D721Med (cell line): ENCODE measurements at regions not wholly inside any gene's neighbourhood (a gene's known extent, or its start where the extent isn't known, plus 50 kb on each side); places are given as distances from the start of the nearest gene placed in this dataset.

Experiments
- DNase-seq: peaks from one replicate; pipeline ENCODE4 v3.0.0; 2011; ENCODE audit warnings: low spot score; ENCODE audit not compliant: insufficient read length
- FAIRE-seq: peaks from 2 replicates; lab custom pipeline; 2011; peaks lifted over from hg19 to GRCh38; lab: Jason Lieb, UNC
- CTCF ChIP-seq: IDR thresholded peaks from 2 replicates; pipeline ENCODE4 v1.5.1; 2012; ENCODE audit warnings: mild to moderate bottlenecking, control low read depth; ENCODE audit not compliant: insufficient read depth; ENCODE audit errors: missing control alignments

DNA sequence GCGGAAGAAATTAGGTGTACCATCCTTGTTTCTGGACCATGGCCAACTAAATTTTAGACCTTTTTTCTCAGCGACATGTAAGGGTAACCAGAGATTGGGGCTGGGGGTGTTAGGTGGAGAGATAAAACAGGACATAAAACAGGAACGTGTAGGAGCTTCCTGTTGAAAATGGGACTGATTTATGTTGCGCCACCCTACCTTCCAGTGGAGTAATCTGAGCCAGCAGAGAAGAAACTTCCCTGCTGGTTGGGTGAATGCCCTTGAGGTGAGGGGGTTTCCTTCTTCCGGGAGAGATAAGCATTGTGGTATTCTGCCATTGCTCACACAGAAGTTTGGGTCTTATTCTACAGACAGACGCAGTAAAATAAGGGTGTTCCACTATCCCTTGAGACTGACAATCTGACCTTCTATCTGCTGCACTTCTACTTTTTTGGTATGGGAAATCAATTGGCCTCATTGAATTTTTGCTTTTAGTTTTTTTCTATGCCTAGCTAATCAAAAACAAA, 417.6 kb downstream of the PCNX1 start:
- DNase-seq (no peak), FAIRE-seq (no peak)
- no peak for TF ChIP-seq CTCF

DNA sequence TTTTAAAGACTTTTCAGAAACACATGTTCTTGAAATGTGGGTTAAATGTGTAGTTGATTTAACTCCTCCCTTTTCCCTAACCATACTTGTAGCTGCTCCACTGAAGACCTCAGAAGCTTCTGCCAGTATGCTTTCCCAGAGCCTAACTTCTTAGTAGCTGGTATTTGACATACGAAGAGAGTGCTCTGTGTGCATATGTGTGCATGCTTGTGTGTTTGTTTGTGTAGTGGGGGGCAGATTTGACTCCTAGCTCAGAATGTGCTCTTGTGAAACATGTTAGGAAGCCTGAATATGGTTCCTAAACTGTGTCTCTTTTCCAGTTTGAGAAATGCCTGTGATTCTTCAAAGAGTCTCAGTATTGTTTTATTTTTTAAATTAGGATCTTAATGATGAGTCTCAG, 420.4 kb downstream of the PCNX1 start:
- no peak for FAIRE-seq
- no peak for TF ChIP-seq CTCF

DNA sequence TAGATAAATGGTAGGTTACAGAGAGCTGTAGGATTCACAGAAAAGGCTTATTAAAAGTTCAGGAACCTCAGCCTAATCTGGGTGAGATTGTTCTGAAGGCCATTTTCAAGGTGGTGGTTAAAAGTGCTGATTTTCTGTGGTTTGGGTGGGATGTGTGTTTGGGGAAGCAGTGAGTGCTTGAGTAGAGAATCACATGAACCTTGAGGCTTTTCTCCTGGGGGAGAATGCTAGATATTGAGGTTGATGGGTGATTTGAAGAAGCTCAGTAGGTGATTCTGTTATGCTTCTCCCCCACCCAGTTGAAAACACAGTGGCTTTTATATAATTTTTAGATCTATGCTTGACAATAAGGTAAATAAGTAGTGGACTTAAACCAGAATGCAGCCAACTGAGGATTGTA, 420.9 kb downstream of the PCNX1 start:
- no peak for FAIRE-seq

More for the DNA sequence above, 420.4 kb downstream of the PCNX1 start:
- DNase-seq, result no peak

GRCh38 chr14:71328954-71329353, 421.7 kb downstream of the PCNX1 start:
- FAIRE-seq (no peak), DNase-seq (no peak)
- no peak for TF ChIP-seq CTCF

More for the DNA sequence above, 420.9 kb downstream of the PCNX1 start:
- no peak for TF ChIP-seq CTCF
- DNase-seq, result no peak

GRCh38 chr14:71331403-71331802, 424.1 kb downstream of the PCNX1 start:
- no peak for FAIRE-seq
- no peak for DNase-seq
- no peak for TF ChIP-seq CTCF

- FAIRE-seq, result no peak
- DNase-seq, result no peak
- no peak for TF ChIP-seq CTCF
Measured at GRCh38 chr14:71332476-71332875, 425.2 kb downstream of the PCNX1 start.

GRCh38 chr14:71333705-71334104, 426.4 kb downstream of the PCNX1 start:
- no peak for TF ChIP-seq CTCF
- FAIRE-seq (no peak), DNase-seq (no peak)
